Ishikawa (cell line): ENCODE measurements at regions not wholly inside any gene's neighbourhood (a gene's known extent, or its start where the extent isn't known, plus 50 kb on each side); places are given as distances from the start of the nearest gene placed in this dataset.

ENCODE experiments used
- CEBPB ChIP-seq: IDR thresholded peaks from 2 replicates; pipeline ENCODE4 v1.6.1; 2012
- CREB1 ChIP-seq: IDR thresholded peaks from 2 replicates; pipeline ENCODE4 v1.6.1; 2012; ENCODE audit warnings: low read depth
- EGR1 ChIP-seq: IDR thresholded peaks from 2 replicates; pipeline ENCODE4 v1.6.1; 2012
- EP300 ChIP-seq: IDR thresholded peaks from 2 replicates; pipeline ENCODE4 v1.6.1; 2012; ENCODE audit warnings: borderline replicate concordance
- FOXM1 ChIP-seq: IDR thresholded peaks from 2 replicates; pipeline ENCODE4 v1.6.1; 2012; ENCODE audit warnings: low read depth, borderline replicate concordance
- MAX ChIP-seq: IDR thresholded peaks from 2 replicates; pipeline ENCODE4 v1.6.1; 2012
- NFIC ChIP-seq: IDR thresholded peaks from 2 replicates; pipeline ENCODE4 v1.6.1; 2012
- RAD21 ChIP-seq: IDR thresholded peaks from 2 replicates; pipeline ENCODE4 v1.6.1; 2012; ENCODE audit warnings: low read depth
- REST ChIP-seq: IDR thresholded peaks from 2 replicates; pipeline ENCODE4 v1.6.1; 2012; ENCODE audit warnings: low read depth, mild to moderate bottlenecking
- TAF1 ChIP-seq: IDR thresholded peaks from 2 replicates; pipeline ENCODE4 v1.6.1; 2012; ENCODE audit warnings: low read depth, mild to moderate bottlenecking
- TEAD4 ChIP-seq: IDR thresholded peaks from 2 replicates; pipeline ENCODE4 v1.6.1; 2012
- USF1 ChIP-seq: IDR thresholded peaks from 2 replicates; pipeline ENCODE4 v1.6.1; 2012
- YY1 ChIP-seq: IDR thresholded peaks from 2 replicates; pipeline ENCODE4 v1.6.1; 2012; ENCODE audit warnings: low read depth
- ZBTB7A ChIP-seq: IDR thresholded peaks from 2 replicates; pipeline ENCODE4 v1.6.1; 2012; ENCODE audit warnings: low read depth

- no peak for TF ChIP-seq USF1
- no peak for TF ChIP-seq REST
These were observed 253.9 kb upstream of the RGMB start for GRCh38 chr5:98519571-98519970.

GRCh38 chr5:98521821-98522220 is 251.6 kb upstream of the RGMB start:
- TF ChIP-seq CREB1 = no peak
- no peak for TF ChIP-seq EP300
- TF ChIP-seq NFIC = no peak

GRCh38 chr5:98524773-98525172 is 248.7 kb upstream of the RGMB start:
- TF ChIP-seq ZBTB7A = no peak
- TF ChIP-seq RAD21 = no peak
- TF ChIP-seq YY1 = no peak
- TF ChIP-seq TAF1 = no peak
- no peak for TF ChIP-seq CREB1
- no peak for TF ChIP-seq TEAD4

- TF ChIP-seq TEAD4 (no peak), CEBPB (no peak), EGR1 (no peak), YY1 (no peak), NFIC (no peak), EP300 (no peak), REST (no peak), CREB1 (no peak)
These were observed 245.6 kb upstream of the RGMB start for GRCh38 chr5:98527846-98528245.

- TF ChIP-seq ZBTB7A (no peak), EP300 (no peak), CREB1 (no peak), USF1 (no peak), TEAD4 (no peak), NFIC (no peak), MAX (no peak), FOXM1 (no peak), RAD21 (no peak), REST (no peak), CEBPB (no peak), TAF1 (no peak), EGR1 (no peak), YY1 (no peak)
These were observed 244.1 kb upstream of the RGMB start for GRCh38 chr5:98529321-98529720.

- TF ChIP-seq USF1 = no peak
- no peak for TF ChIP-seq YY1
- no peak for TF ChIP-seq TAF1
- no peak for TF ChIP-seq TEAD4
- TF ChIP-seq NFIC = no peak
- TF ChIP-seq EGR1 = no peak
These were observed 243.2 kb upstream of the RGMB start for GRCh38 chr5:98530224-98530623.
